ENCODE measurements at regions not wholly inside any gene's neighbourhood (a gene's known extent, or its start where the extent isn't known, plus 50 kb on each side); places are given as distances from the start of the nearest gene placed in this dataset.

- TF ChIP-seq ZNF311 (CRISPR knock-in tag; IDR thresholded peaks at IDR 0.05) (no peak), EGR1 (conservative IDR thresholded peaks at IDR 0.05) (no peak), SIN3A (IDR thresholded peaks at IDR 0.05; ENCODE audit: borderline replicate concordance in 2 of 2, control insufficient read depth in 1 of 2, low read depth in 2 of 2, low read length in 2 of 2) (no peak), MYNN (IDR thresholded peaks at IDR 0.05) (no peak), MYNN (CRISPR knock-in tag; IDR thresholded peaks at IDR 0.05) (no peak), FOXJ3 (CRISPR knock-in tag; IDR thresholded peaks at IDR 0.05) (no peak), REST (IDR thresholded peaks at IDR 0.05; ENCODE audit: borderline replicate concordance) (no peak), REST (CRISPR knock-in tag; IDR thresholded peaks at IDR 0.05; ENCODE audit: low read depth) (no peak)
These were observed 142.9 kb upstream of the MEX3C start for GRCh38 chr18:51340332-51340731.

Measured in K562 (cell line).